Cardiac fibroblast (primary cell): ENCODE measurements at regions not wholly inside any gene's neighbourhood (a gene's known extent, or its start where the extent isn't known, plus 50 kb on each side); places are given as distances from the start of the nearest gene placed in this dataset.

ENCODE experiments used
- DNase-seq, 2 donors: peaks; one replicate each; pipeline versions ENCODE4 v3.0.0 to v3.0.0-alpha.2; 2010; ENCODE audit warnings: low read depth in 2 of 2
- H3K4me3 ChIP-seq, 2 donors: replicated peaks in 1 of 2; 1 replicate in 1 of 2; 2 replicates in 1 of 2; pipeline ENCODE4 v1.5.1; 2011; ENCODE audit warnings: low read depth in 2 of 2, low read length in 2 of 2, mild to moderate bottlenecking in 2 of 2, moderate library complexity in 1 of 2
- CTCF ChIP-seq: IDR thresholded peaks from one replicate; pipeline ENCODE4 v1.5.1; 2011; ENCODE audit warnings: low read depth, mild to moderate bottlenecking, low read length, inconsistent platforms

GRCh38 chr13:111394211-111394922 lies 73.9 kb downstream of the TEX29 start:
- H3K4me3 ChIP-seq: no peak overlapping the region
- TF ChIP-seq CTCF: no peak
- DNase-seq: no peak

GRCh38 chr13:111395511-111396393 lies 75.3 kb downstream of the TEX29 start:
- no peak for TF ChIP-seq CTCF
- no peak overlapping the region for H3K4me3 ChIP-seq
- DNase-seq: no peak

GRCh38 chr13:111396457-111396856 lies 76.0 kb downstream of the TEX29 start:
- no peak for DNase-seq
- TF ChIP-seq CTCF: no peak
- no peak overlapping the region for H3K4me3 ChIP-seq

- H3K4me3 ChIP-seq: no peak overlapping the region
- no peak for DNase-seq
- no peak for TF ChIP-seq CTCF
Observed at GRCh38 chr13:111397202-111397880, 76.9 kb downstream of the TEX29 start.

- H3K4me3 ChIP-seq: no peak overlapping the region
- TF ChIP-seq CTCF: no peak
- no peak for DNase-seq
Observed at GRCh38 chr13:111398196-111398595, 77.8 kb downstream of the TEX29 start.

GRCh38 chr13:111398715-111399299 lies 78.4 kb downstream of the TEX29 start:
- no peak for TF ChIP-seq CTCF
- H3K4me3 ChIP-seq: no peak overlapping the region
- no peak for DNase-seq
